22Rv1 (cell line): ENCODE measurements at regions not wholly inside any gene's neighbourhood (a gene's known extent, or its start where the extent isn't known, plus 50 kb on each side); places are given as distances from the start of the nearest gene placed in this dataset.

Source experiments
- ZFX ChIP-seq: fragments of 450-650 bp; IDR thresholded peaks from 2 replicates; pipeline ENCODE4 v1.6.1; 2017; ENCODE audit warnings: antibody characterized with exemption, borderline replicate concordance
- TF ChIP-seq, protein P1 (sequence below): fragments of 450-650 bp; IDR thresholded peaks from 2 replicates; pipeline ENCODE4 v1.5.1; 2017; ENCODE audit warnings: mild to moderate bottlenecking

DNA sequence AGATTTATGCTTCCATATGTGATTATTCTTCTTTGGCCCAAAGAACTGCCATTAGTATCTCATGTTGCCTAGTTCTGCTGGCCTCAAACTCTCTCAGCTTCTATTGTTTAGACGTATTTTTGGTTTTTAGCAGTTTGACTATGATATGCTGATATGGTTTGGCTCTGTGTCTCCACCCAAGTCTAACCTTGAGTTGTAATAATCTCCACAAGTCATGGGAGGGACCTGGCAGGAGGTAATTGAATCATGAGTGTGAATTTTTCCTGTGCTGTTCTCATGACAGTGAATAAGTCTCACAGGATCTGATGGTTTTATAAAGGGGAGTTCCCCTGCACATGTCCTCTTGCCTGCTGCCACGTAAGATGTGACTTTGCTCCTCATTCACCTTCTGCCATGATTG lies 96.7 kb upstream of the ARG1 start:
- TF ChIP-seq, protein P1, sequence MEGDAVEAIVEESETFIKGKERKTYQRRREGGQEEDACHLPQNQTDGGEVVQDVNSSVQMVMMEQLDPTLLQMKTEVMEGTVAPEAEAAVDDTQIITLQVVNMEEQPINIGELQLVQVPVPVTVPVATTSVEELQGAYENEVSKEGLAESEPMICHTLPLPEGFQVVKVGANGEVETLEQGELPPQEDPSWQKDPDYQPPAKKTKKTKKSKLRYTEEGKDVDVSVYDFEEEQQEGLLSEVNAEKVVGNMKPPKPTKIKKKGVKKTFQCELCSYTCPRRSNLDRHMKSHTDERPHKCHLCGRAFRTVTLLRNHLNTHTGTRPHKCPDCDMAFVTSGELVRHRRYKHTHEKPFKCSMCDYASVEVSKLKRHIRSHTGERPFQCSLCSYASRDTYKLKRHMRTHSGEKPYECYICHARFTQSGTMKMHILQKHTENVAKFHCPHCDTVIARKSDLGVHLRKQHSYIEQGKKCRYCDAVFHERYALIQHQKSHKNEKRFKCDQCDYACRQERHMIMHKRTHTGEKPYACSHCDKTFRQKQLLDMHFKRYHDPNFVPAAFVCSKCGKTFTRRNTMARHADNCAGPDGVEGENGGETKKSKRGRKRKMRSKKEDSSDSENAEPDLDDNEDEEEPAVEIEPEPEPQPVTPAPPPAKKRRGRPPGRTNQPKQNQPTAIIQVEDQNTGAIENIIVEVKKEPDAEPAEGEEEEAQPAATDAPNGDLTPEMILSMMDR = no peak
- TF ChIP-seq ZFX = no peak
